NCI-H2029 treated with DMSO at 0.1 percent for 48 hours (cell line): ENCODE measurements at regions not wholly inside any gene's neighbourhood (a gene's known extent, or its start where the extent isn't known, plus 50 kb on each side); places are given as distances from the start of the nearest gene placed in this dataset.
A peak's percentile ranks its signal among the peaks of the same experiment; 100 is the strongest.

Experiments used
- DNase-seq: peaks from one replicate; lab custom pipeline; 2025; lab: John Stamatoyannopoulos, UW

GRCh38 chr2:147068071-147068470 is 776.8 kb upstream of the ACVR2A start:
- no peak for DNase-seq

- no peak for DNase-seq
These were observed 777.7 kb upstream of the ACVR2A start for GRCh38 chr2:147067136-147067535.

GRCh38 chr2:147062073-147062472 is 782.8 kb upstream of the ACVR2A start:
- DNase-seq: no peak

- DNase-seq: no peak
These were observed 783.6 kb upstream of the ACVR2A start for GRCh38 chr2:147061269-147061668.

- DNase-seq: no peak
These were observed 786.8 kb upstream of the ACVR2A start for GRCh38 chr2:147057892-147058490.

- DNase-seq: no peak
These were observed 793.0 kb upstream of the ACVR2A start for GRCh38 chr2:147051814-147052213.

GRCh38 chr2:147051248-147051647 is 793.6 kb upstream of the ACVR2A start:
- DNase-seq: no peak

- no peak for DNase-seq
These were observed 794.9 kb upstream of the ACVR2A start for GRCh38 chr2:147049957-147050356.

GRCh38 chr2:147046473-147046872 is 798.4 kb upstream of the ACVR2A start:
- no peak for DNase-seq

GRCh38 chr2:147045113-147045512 is 799.7 kb upstream of the ACVR2A start:
- peak; percentile 26 for DNase-seq

GRCh38 chr2:147041121-147041494 is 803.7 kb upstream of the ACVR2A start:
- DNase-seq: no peak

- DNase-seq: no peak
These were observed 804.3 kb upstream of the ACVR2A start for GRCh38 chr2:147040298-147041120.

- no peak for DNase-seq
These were observed 807.8 kb upstream of the ACVR2A start for GRCh38 chr2:147037048-147037447.

- no peak for DNase-seq
These were observed 811.8 kb upstream of the ACVR2A start for GRCh38 chr2:147033044-147033443.

GRCh38 chr2:147031897-147032296 is 812.9 kb upstream of the ACVR2A start:
- DNase-seq: no peak

- no peak for DNase-seq
These were observed 813.7 kb upstream of the ACVR2A start for GRCh38 chr2:147030966-147031720.

GRCh38 chr2:147027436-147027835 is 817.4 kb upstream of the ACVR2A start:
- no peak for DNase-seq

- DNase-seq: no peak
These were observed 818.0 kb upstream of the ACVR2A start for GRCh38 chr2:147026664-147027295.

GRCh38 chr2:147025646-147026585 is 818.9 kb upstream of the ACVR2A start:
- no peak for DNase-seq

- DNase-seq: no peak
These were observed 825.5 kb upstream of the ACVR2A start for GRCh38 chr2:147019311-147019710.

- no peak for DNase-seq
These were observed 826.7 kb upstream of the ACVR2A start for GRCh38 chr2:147017951-147018645.
